Activated CD8-positive, alpha-beta T cell treated with anti-CD3 and anti-CD28 coated beads for 36 hours (primary cell): ENCODE measurements at regions not wholly inside any gene's neighbourhood (a gene's known extent, or its start where the extent isn't known, plus 50 kb on each side); places are given as distances from the start of the nearest gene placed in this dataset.
A peak's percentile ranks its signal among the peaks of the same experiment; 100 is the strongest.

Experiments used
- ATAC-seq: fragments of 200-7000 bp; cut with Tn5 transposase; one replicate; pipeline ENCODE4 v1.10.0; 2021; ENCODE audit warnings: mild to moderate bottlenecking, moderate library complexity
- CTCF ChIA-PET: fragments of 350-600 bp; sonication (Branson Sonifier 250); formaldehyde crosslinking; loops from one replicate; lab custom pipeline; 2021; ENCODE audit warnings: antibody characterized with exemption; lab: Charles Lee
- POLR2A ChIA-PET: fragments of 350-600 bp; sonication (Branson Sonifier 250); formaldehyde crosslinking; loops from one replicate; lab custom pipeline; 2021; ENCODE audit warnings: antibody characterized with exemption; lab: Charles Lee
- DNase-seq: peaks from one replicate; pipeline ENCODE4 v3.0.0-alpha.2; 2020
- H3K27ac Mint-ChIP-seq: one replicate; pipeline ENCODE4 v1.8.0; 2021; ENCODE audit warnings: mild to moderate bottlenecking, mixed read lengths
- H3K27me3 Mint-ChIP-seq: one replicate; pipeline ENCODE4 v1.8.0; 2021; ENCODE audit warnings: mixed read lengths
- H3K36me3 Mint-ChIP-seq: one replicate; pipeline ENCODE4 v1.8.0; 2021; ENCODE audit warnings: low read depth, mixed read lengths
- H3K4me1 Mint-ChIP-seq: one replicate; pipeline ENCODE4 v1.8.0; 2021; ENCODE audit warnings: low read depth, mixed read lengths
- H3K4me3 Mint-ChIP-seq: one replicate; pipeline ENCODE4 v1.8.0; 2021; ENCODE audit warnings: mild to moderate bottlenecking, moderate library complexity, mixed read lengths
- H3K9me3 Mint-ChIP-seq: one replicate; pipeline ENCODE4 v1.8.0; 2021; ENCODE audit warnings: mixed read lengths
- intact Hi-C: fragments of 100-400 bp; cut with micrococcal nuclease; formaldehyde crosslinking; loops from one replicate; pipeline ENCODE4 v1.10.0; 2022
- TF ChIP-seq, protein P1 (sequence below): fragments of 200-600 bp; IDR thresholded peaks from one replicate; pipeline ENCODE4 v1.8.0; 2022; ENCODE audit warnings: antibody characterized with exemption, mild to moderate bottlenecking

DNA sequence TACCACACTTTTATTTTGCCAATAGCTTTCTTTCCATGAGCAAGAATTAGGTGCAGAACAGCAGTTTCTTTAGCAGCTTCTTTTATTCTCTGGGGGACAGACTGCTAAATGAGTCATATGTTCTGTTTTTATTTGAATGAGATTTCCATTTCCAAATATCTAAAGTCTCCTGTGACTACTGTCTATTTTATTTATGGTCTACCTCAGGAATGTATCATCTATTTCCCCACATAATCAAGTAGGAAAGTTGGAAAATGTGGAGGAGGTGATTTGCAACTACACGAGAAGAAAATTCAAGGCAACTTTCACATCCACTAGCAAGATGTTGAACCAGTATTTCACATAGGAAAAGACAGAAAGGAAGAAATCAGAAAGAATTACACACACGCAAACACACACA lies 139.9 kb upstream of the MEX3C start:
- ChIA-PET POLR2A (interaction anchor here (0.6 kb wide), 1 partner anchor 426 kb away, joined by 3 read pairs; no protein-coding TSS in a partner anchor), CTCF (no interaction called here)
- H3K27ac Mint-ChIP-seq: no peak overlapping the region
- H3K36me3 Mint-ChIP-seq: no peaks in the 10 kb centered on the region
- peaks cover 15% of the 10 kb centered on the region for H3K27me3 Mint-ChIP-seq
- DNase-seq (no peak), ATAC-seq (no peak)
- intact Hi-C loops: no loop called here
- no peaks in the 10 kb centered on the region for H3K4me1 Mint-ChIP-seq
- TF ChIP-seq, protein P1, sequence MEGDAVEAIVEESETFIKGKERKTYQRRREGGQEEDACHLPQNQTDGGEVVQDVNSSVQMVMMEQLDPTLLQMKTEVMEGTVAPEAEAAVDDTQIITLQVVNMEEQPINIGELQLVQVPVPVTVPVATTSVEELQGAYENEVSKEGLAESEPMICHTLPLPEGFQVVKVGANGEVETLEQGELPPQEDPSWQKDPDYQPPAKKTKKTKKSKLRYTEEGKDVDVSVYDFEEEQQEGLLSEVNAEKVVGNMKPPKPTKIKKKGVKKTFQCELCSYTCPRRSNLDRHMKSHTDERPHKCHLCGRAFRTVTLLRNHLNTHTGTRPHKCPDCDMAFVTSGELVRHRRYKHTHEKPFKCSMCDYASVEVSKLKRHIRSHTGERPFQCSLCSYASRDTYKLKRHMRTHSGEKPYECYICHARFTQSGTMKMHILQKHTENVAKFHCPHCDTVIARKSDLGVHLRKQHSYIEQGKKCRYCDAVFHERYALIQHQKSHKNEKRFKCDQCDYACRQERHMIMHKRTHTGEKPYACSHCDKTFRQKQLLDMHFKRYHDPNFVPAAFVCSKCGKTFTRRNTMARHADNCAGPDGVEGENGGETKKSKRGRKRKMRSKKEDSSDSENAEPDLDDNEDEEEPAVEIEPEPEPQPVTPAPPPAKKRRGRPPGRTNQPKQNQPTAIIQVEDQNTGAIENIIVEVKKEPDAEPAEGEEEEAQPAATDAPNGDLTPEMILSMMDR: no peak
- no peaks in the 10 kb centered on the region for H3K9me3 Mint-ChIP-seq
- H3K4me3 Mint-ChIP-seq: no peak overlapping the region

DNA sequence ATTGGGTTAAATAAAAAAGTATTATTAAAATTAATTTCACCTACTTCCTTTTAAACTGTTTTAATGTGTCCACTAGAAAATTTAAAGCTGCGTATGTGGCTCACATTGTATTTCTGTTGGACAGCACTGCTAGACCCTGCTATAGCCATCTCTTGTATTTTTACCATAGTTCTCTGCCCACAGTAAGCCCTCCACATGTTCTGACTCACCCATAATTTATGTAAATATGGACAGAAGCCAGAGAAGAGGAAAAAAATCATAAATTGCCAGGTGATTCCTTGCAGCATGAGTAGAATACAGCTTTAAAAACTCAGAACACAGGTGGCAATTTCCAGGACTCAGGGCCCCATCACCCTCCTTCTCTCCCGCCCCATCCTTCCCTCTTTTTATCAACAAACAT lies 142.4 kb upstream of the MEX3C start:
- TF ChIP-seq, protein P1: no peak
- ATAC-seq (no peak), DNase-seq (no peak)
- H3K27me3 Mint-ChIP-seq: peaks cover 18% of the 10 kb centered on the region
- no peaks in the 10 kb centered on the region for H3K36me3 Mint-ChIP-seq
- CTCF ChIA-PET: no interaction called here
- POLR2A ChIA-PET: no interaction called here
- H3K4me3 Mint-ChIP-seq: no peak overlapping the region
- H3K9me3 Mint-ChIP-seq: no peaks in the 10 kb centered on the region
- H3K27ac Mint-ChIP-seq: no peak overlapping the region
- no peaks in the 10 kb centered on the region for H3K4me1 Mint-ChIP-seq
- intact Hi-C loops: no loop called here

DNA sequence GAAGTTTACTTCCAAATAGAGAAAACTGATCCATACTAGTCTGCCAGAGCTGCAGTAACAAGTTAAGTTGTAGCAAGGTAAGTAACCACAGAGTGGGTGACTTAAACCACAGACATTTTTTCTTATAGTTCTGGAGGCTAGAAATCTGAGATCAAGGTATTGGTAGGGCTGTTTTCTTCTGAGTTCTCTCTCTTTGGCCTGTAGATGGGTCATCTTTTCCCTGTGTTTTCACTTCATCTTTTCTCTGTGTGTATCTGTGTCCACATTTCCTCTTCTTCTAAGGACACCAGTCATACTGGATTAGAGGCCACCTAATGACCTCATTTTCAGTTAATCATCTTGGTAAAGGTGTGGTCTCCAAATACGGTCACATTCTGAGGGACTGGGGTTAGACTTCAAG lies 142.9 kb upstream of the MEX3C start:
- DNase-seq: no peak
- Mint-ChIP-seq H3K4me1 (no peaks in the 10 kb centered on the region), H3K27ac (no peak overlapping the region), H3K9me3 (no peaks in the 10 kb centered on the region), H3K4me3 (no peak overlapping the region), H3K27me3 (peaks cover 15% of the 10 kb centered on the region), H3K36me3 (no peaks in the 10 kb centered on the region)
- no peak for ATAC-seq
- intact Hi-C loops: no loop called here
- ChIA-PET POLR2A (no interaction called here), CTCF (no interaction called here)
- TF ChIP-seq, protein P1: no peak

DNA sequence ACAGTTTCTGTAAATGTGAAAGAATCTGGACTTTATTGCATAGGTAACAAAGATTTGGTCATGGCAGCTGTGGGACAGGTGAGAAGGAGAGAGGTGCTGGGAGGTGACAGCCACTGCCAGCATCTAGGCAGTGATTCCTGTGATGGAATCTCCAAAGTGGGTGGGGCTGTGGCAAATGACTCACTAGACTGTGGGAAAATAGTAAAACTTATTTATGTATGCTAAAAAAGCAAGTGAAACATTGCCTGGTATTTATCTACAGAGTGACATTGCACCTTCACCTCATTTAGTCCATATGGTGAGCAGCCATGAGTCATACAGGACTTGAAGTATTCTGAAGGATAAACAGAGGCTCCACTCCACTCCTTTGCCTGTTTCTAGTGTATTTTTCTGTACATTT lies 145.3 kb upstream of the MEX3C start:
- DNase-seq: peak; percentile 24
- POLR2A ChIA-PET: no interaction called here

DNA sequence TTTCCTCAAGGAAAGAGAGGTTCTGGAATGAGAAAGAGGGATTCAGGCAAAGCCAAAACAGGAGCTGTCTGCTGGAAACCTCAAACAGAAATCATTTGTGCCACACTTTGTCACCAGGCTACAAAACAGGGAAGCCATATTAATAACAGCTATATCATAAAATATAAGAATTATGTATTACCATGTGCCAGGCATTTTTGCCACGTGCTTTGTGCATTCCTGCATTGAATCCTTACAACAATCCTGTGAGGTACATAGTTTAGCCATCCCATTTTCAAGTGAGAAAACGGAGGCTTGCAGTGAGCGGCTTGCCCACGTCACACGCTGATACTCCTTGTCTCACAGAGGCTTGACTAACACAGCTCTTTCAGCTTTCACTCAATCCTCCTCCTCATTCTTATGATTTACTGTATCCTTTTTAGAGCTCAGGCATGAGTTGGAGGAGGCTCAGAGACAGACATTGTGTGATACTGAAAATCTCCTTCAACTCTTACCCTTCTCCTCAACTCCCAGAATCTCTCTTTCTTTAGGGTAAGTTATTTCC lies 148.4 kb upstream of the MEX3C start:
- Mint-ChIP-seq H3K36me3 (no peaks in the 10 kb centered on the region), H3K9me3 (no peaks in the 10 kb centered on the region), H3K27ac (no peak overlapping the region), H3K4me3 (no peak overlapping the region), H3K4me1 (no peaks in the 10 kb centered on the region), H3K27me3 (peaks cover 15% of the 10 kb centered on the region)
- POLR2A ChIA-PET: interaction anchor here (1.2 kb wide), 1 partner anchor 9 kb away, joined by 3 read pairs; no protein-coding TSS in a partner anchor
- no peak for ATAC-seq
- DNase-seq: no peak
- CTCF ChIA-PET: interaction anchor here (1.1 kb wide), 1 partner anchor 185 kb away, joined by 3 read pairs; no protein-coding TSS in a partner anchor
- TF ChIP-seq, protein P1: no peak
- intact Hi-C loops: no loop called here

More for the DNA sequence above, 145.3 kb upstream of the MEX3C start:
- no peaks in the 10 kb centered on the region for H3K9me3 Mint-ChIP-seq
- no peak overlapping the region for H3K27ac Mint-ChIP-seq
- intact Hi-C loops: no loop called here
- H3K4me1 Mint-ChIP-seq: no peaks in the 10 kb centered on the region
- TF ChIP-seq, protein P1: no peak
- ATAC-seq: peak; percentile 39
- H3K4me3 Mint-ChIP-seq: no peak overlapping the region
- peaks cover 17% of the 10 kb centered on the region for H3K27me3 Mint-ChIP-seq
- CTCF ChIA-PET: no interaction called here
- H3K36me3 Mint-ChIP-seq: no peaks in the 10 kb centered on the region
